ENCODE measurements at regions not wholly inside any gene's neighbourhood (a gene's known extent, or its start where the extent isn't known, plus 50 kb on each side); places are given as distances from the start of the nearest gene placed in this dataset.

- TF ChIP-seq CTCF (IDR thresholded peaks at IDR 0.05; ENCODE audit: low read depth, low read length) (no peak), EZH2phosphoT487 (IDR thresholded peaks at IDR 0.05; ENCODE audit: low read depth) (no peak)
These were observed 138.0 kb upstream of the KIRREL3 start for GRCh38 chr11:127138613-127139012.

Data from OCI-LY3 (cell line).